DOHH2 (cell line): ENCODE measurements at regions not wholly inside any gene's neighbourhood (a gene's known extent, or its start where the extent isn't known, plus 50 kb on each side); places are given as distances from the start of the nearest gene placed in this dataset.

Experiments
- H3F3A ChIP-seq: fragments of 200-600 bp; sonication (generic), shearing (Covaris generic); 2 replicates; pipeline ENCODE4 v1.6.0; 2016; ENCODE audit warnings: antibody characterized with exemption, mild to moderate bottlenecking; ENCODE audit not compliant: control insufficient read depth, insufficient read depth
- H3K27ac ChIP-seq: fragments of 200-600 bp; sonication (generic); 2 replicates; pipeline ENCODE4 v1.5.1; 2014; ENCODE audit warnings: low read depth, mild to moderate bottlenecking, low read length, moderate library complexity
- H3K27me3 ChIP-seq: fragments of 200-600 bp; sonication (generic); 2 replicates; pipeline ENCODE4 v1.6.1; 2014; ENCODE audit warnings: mild to moderate bottlenecking, low read length, mixed read lengths; ENCODE audit not compliant: control insufficient read depth
- H3K36me3 ChIP-seq: fragments of 200-600 bp; sonication (generic); 2 replicates; pipeline ENCODE4 v1.6.1; 2014; ENCODE audit warnings: mild to moderate bottlenecking, low read length, moderate library complexity, mixed read lengths; ENCODE audit not compliant: control insufficient read depth
- H3K4me1 ChIP-seq: fragments of 200-600 bp; sonication (generic); 2 replicates; pipeline ENCODE4 v1.6.1; 2014; ENCODE audit warnings: mild to moderate bottlenecking, low read length, mixed read lengths; ENCODE audit not compliant: control insufficient read depth
- H3K4me2 ChIP-seq: fragments of 200-600 bp; sonication (generic); 2 replicates; pipeline ENCODE4 v1.6.0; 2014; ENCODE audit warnings: mild to moderate bottlenecking, low read length, moderate library complexity
- H3K4me3 ChIP-seq: fragments of 200-600 bp; sonication (generic); 2 replicates; pipeline ENCODE4 v1.5.1; 2014; ENCODE audit warnings: mild to moderate bottlenecking, low read length, mixed read lengths
- H3K79me2 ChIP-seq: fragments of 200-600 bp; sonication (generic); 2 replicates; pipeline ENCODE4 v1.6.1; 2014; ENCODE audit warnings: mild to moderate bottlenecking, low read length, mixed read lengths; ENCODE audit not compliant: control insufficient read depth
- H3K9me2 ChIP-seq: fragments of 200-600 bp; sonication (generic); replicated peaks from 2 replicates; pipeline ENCODE4 v1.6.1; 2014; ENCODE audit warnings: mild to moderate bottlenecking, low read length, mixed read lengths; ENCODE audit not compliant: control insufficient read depth
- H3K9me3 ChIP-seq: fragments of 200-600 bp; sonication (generic); 2 replicates; pipeline ENCODE4 v1.6.1; 2014; ENCODE audit warnings: antibody characterized with exemption, low read length, mixed read lengths; ENCODE audit not compliant: control insufficient read depth, insufficient read depth
- H4K20me1 ChIP-seq: fragments of 200-600 bp; sonication (generic); 2 replicates; pipeline ENCODE4 v1.6.0; 2014; ENCODE audit warnings: low read depth, mild to moderate bottlenecking, antibody characterized with exemption, low read length, moderate library complexity; ENCODE audit not compliant: control insufficient read depth, insufficient read depth
- CTCF ChIP-seq: fragments of 200-600 bp; sonication (generic); IDR thresholded peaks from one replicate; pipeline ENCODE4 v1.5.1; 2014; ENCODE audit warnings: antibody characterized with exemption, mild to moderate bottlenecking, low read depth, low read length; ENCODE audit not compliant: poor library complexity, severe bottlenecking
- EZH2phosphoT487 ChIP-seq: fragments of 200-600 bp; sonication (generic); IDR thresholded peaks from 2 replicates; pipeline ENCODE4 v1.6.1; 2017; ENCODE audit warnings: borderline replicate concordance, mild to moderate bottlenecking, antibody characterized with exemption, low read length, moderate library complexity, mixed read lengths

GRCh38 chr2:117760916-117761315, 53.6 kb upstream of the DDX18 start:
- no peaks in the 10 kb centered on the region for H3K4me1 ChIP-seq
- H3K9me2 ChIP-seq, result no peaks in the 10 kb centered on the region
- no peaks in the 10 kb centered on the region for H3F3A ChIP-seq
- H3K27ac ChIP-seq, result no peak overlapping the region
- H3K79me2 ChIP-seq, result no peaks in the 10 kb centered on the region
- H3K27me3 ChIP-seq, result no peaks in the 10 kb centered on the region
- no peaks in the 10 kb centered on the region for H3K36me3 ChIP-seq
- no peaks in the 10 kb centered on the region for H3K9me3 ChIP-seq
- H3K4me3 ChIP-seq, result no peak overlapping the region
- H3K4me2 ChIP-seq, result no peak overlapping the region
- H4K20me1 ChIP-seq, result no peaks in the 10 kb centered on the region
- TF ChIP-seq CTCF (no peak), EZH2phosphoT487 (no peak)

- no peak overlapping the region for H3K4me2 ChIP-seq
- H3F3A ChIP-seq, result no peaks in the 10 kb centered on the region
- H3K36me3 ChIP-seq, result no peaks in the 10 kb centered on the region
- H3K4me1 ChIP-seq, result no peaks in the 10 kb centered on the region
- no peaks in the 10 kb centered on the region for H3K9me3 ChIP-seq
- H4K20me1 ChIP-seq, result no peaks in the 10 kb centered on the region
- H3K79me2 ChIP-seq, result no peaks in the 10 kb centered on the region
- H3K4me3 ChIP-seq, result no peak overlapping the region
- no peak for TF ChIP-seq EZH2phosphoT487
- TF ChIP-seq CTCF, result no peak
- H3K27ac ChIP-seq, result no peak overlapping the region
- no peaks in the 10 kb centered on the region for H3K9me2 ChIP-seq
- H3K27me3 ChIP-seq, result no peaks in the 10 kb centered on the region
These were observed 52.0 kb upstream of the DDX18 start for GRCh38 chr2:117762454-117762853.

- H4K20me1 ChIP-seq, result no peaks in the 10 kb centered on the region
- no peaks in the 10 kb centered on the region for H3K79me2 ChIP-seq
- no peak overlapping the region for H3K27ac ChIP-seq
- TF ChIP-seq EZH2phosphoT487, result no peak
- TF ChIP-seq CTCF, result no peak
- H3K4me1 ChIP-seq, result no peaks in the 10 kb centered on the region
- no peaks in the 10 kb centered on the region for H3K27me3 ChIP-seq
- no peak overlapping the region for H3K4me2 ChIP-seq
- no peaks in the 10 kb centered on the region for H3F3A ChIP-seq
- H3K9me2 ChIP-seq, result no peaks in the 10 kb centered on the region
- H3K4me3 ChIP-seq, result no peak overlapping the region
- H3K36me3 ChIP-seq, result no peaks in the 10 kb centered on the region
- no peaks in the 10 kb centered on the region for H3K9me3 ChIP-seq
These were observed 50.7 kb upstream of the DDX18 start for GRCh38 chr2:117763804-117764203.
